ENCODE measurements at regions not wholly inside any gene's neighbourhood (a gene's known extent, or its start where the extent isn't known, plus 50 kb on each side); places are given as distances from the start of the nearest gene placed in this dataset.
A peak's percentile ranks its signal among the peaks of the same experiment; 100 is the strongest.

GRCh38 chr11:127109796-127110480, 109.4 kb upstream of the KIRREL3 start:
- H3K4me1 ChIP-seq: no peaks in the 10 kb centered on the region
- CTCF ChIA-PET: no interaction called here
- WGBS (ENCODE audit: missing lambda C conversion rate): 22% methylated on average over 5 of the region's 5 CpGs

GRCh38 chr11:127108838-127109237, 108.3 kb upstream of the KIRREL3 start:
- Histone ChIP-seq H3K27ac (no peak overlapping the region), H3K9me3 (no peaks in the 10 kb centered on the region), H3K4me3 (no peak overlapping the region), H3K4me2 (no peak overlapping the region), H3K4me1 (no peaks in the 10 kb centered on the region)
- DNase-seq (ENCODE audit: low read depth in 1 of 2, low spot score in 1 of 2): no peak
- WGBS (ENCODE audit: missing lambda C conversion rate): 5% methylated on average over 3 of the region's 3 CpGs
- TF ChIP-seq REST (IDR thresholded peaks at IDR 0.05) (no peak), EP300 (IDR thresholded peaks at IDR 0.05) (no peak), GATA3 (IDR thresholded peaks at IDR 0.05; ENCODE audit: borderline replicate concordance) (no peak), MAFK (IDR thresholded peaks at IDR 0.05; ENCODE audit: partially characterized antibody) (peak; percentile 73), KDM1A (IDR thresholded peaks at IDR 0.05; ENCODE audit: low read depth) (no peak)
- ATAC-seq: no peak
- ChIA-PET POLR2A (no interaction called here), CTCF (no interaction called here)
- FAIRE-seq: no peak

More at GRCh38 chr11:127109796-127110480, 109.4 kb upstream of the KIRREL3 start:
- H3K9me3 ChIP-seq: no peaks in the 10 kb centered on the region
- H3K4me3 ChIP-seq: no peak overlapping the region
- POLR2A ChIA-PET: no interaction called here
- no peak overlapping the region for H3K27ac ChIP-seq
- TF ChIP-seq CTCF (IDR thresholded peaks at IDR 0.05) (no peak), SMC3 (IDR thresholded peaks at IDR 0.05) (no peak), CHD4 (IDR thresholded peaks at IDR 0.05; ENCODE audit: borderline replicate concordance) (no peak), RFX5 (IDR thresholded peaks at IDR 0.05) (no peak), KDM1A (IDR thresholded peaks at IDR 0.05; ENCODE audit: low read depth) (no peak), ZFP36 (IDR thresholded peaks at IDR 0.05; ENCODE audit: borderline replicate concordance, partially characterized antibody) (no peak)
- no peak for FAIRE-seq
- no peak overlapping the region for H3K4me2 ChIP-seq
- ATAC-seq: no peak
- DNase-seq (ENCODE audit: low read depth in 1 of 2, low spot score in 1 of 2): no peak

GRCh38 chr11:127106938-127107337, 106.4 kb upstream of the KIRREL3 start:
- TF ChIP-seq FOXS1 (CRISPR knock-in tag; IDR thresholded peaks at IDR 0.05): no peak
- no peak for TF ChIP-seq ZC3H11A (IDR thresholded peaks at IDR 0.05)
- no peak for TF ChIP-seq MAZ (IDR thresholded peaks at IDR 0.05; ENCODE audit: borderline replicate concordance, low read depth, low read length)
- FAIRE-seq (no peak), DNase-seq (ENCODE audit: low read depth in 1 of 2, low spot score in 1 of 2) (no peak), ATAC-seq (no peak)
- POLR2A ChIA-PET: no interaction called here
- Histone ChIP-seq H3K4me1 (no peaks in the 10 kb centered on the region), H3K27ac (no peak overlapping the region), H3K9me3 (no peaks in the 10 kb centered on the region), H3K4me2 (no peak overlapping the region), H3K4me3 (no peak overlapping the region)
- 35% methylated on average over 2 of the region's 2 CpGs for WGBS (ENCODE audit: missing lambda C conversion rate)
- CTCF ChIA-PET: no interaction called here
